ENCODE measurements at regions not wholly inside any gene's neighbourhood (a gene's known extent, or its start where the extent isn't known, plus 50 kb on each side); places are given as distances from the start of the nearest gene placed in this dataset.

- BruUV-seq (replicated peaks) = no TSS peak
- Histone ChIP-seq H3K4me3 (replicated peaks in 1 of 3; ENCODE audit: insufficient read depth in 1 of 3, low read depth in 2 of 3, low read length in 3 of 3) (no peak overlapping the region), H3K27me3 (ENCODE audit: control insufficient read depth in 1 of 2, insufficient read depth in 2 of 2, low read length in 2 of 2) (no peaks in the 10 kb centered on the region), H3K4me1 (ENCODE audit: insufficient read depth, low read length) (no peaks in the 10 kb centered on the region), H4K20me1 (ENCODE audit: insufficient read depth, low read length) (no peaks in the 10 kb centered on the region), H3K9ac (ENCODE audit: insufficient read depth, low read depth, low read length) (no peak overlapping the region), H3K36me3 (replicated peaks in 1 of 2; ENCODE audit: control insufficient read depth in 1 of 2, insufficient read depth in 2 of 2, low read length in 2 of 2) (no peaks in the 10 kb centered on the region), H3K9me3 (ENCODE audit: low read length) (peaks cover 9% of the 10 kb centered on the region; the same call in 1 of the 2 replicates), H2AFZ (ENCODE audit: low read length) (no peak overlapping the region), H3K4me2 (ENCODE audit: low read depth, low read length) (no peak overlapping the region), H3K79me2 (ENCODE audit: insufficient read depth, low read length) (no peaks in the 10 kb centered on the region), H3K27ac (ENCODE audit: extremely low read length, insufficient read depth, low read length) (no peak overlapping the region)
- in situ Hi-C loops (cut with HindIII; ENCODE audit: extremely low pct_ligation_motif_present, low pct_unique_long_range_greater_than_20kb) (no loop called here), intact Hi-C loops (cut with micrococcal nuclease; ENCODE audit: unreplicated experiment) (no loop called here)
- POLR2A ChIA-PET = no interaction called here
- CTCF ChIA-PET (ENCODE audit: low intra/inter-chr PET ratio, low total read pairs) = no interaction called here
- no peak for ATAC-seq
- FAIRE-seq = no peak
- DNase-seq (ENCODE audit: low spot score) = no peak
- WGBS (ENCODE audit: low lambda C conversion rate) = 20% methylated on average over 7 of the region's 7 CpGs
- TF ChIP-seq ZKSCAN8 (CRISPR knock-in tag; IDR thresholded peaks at IDR 0.05; ENCODE audit: borderline replicate concordance) = no peak
- TF ChIP-seq ELF3 (CRISPR knock-in tag; IDR thresholded peaks at IDR 0.05) = no peak
- TF ChIP-seq PHF21A (CRISPR knock-in tag; IDR thresholded peaks at IDR 0.05) = no peak
- TF ChIP-seq CENPT (CRISPR knock-in tag; IDR thresholded peaks at IDR 0.05; ENCODE audit: low read depth) = no peak
- no peak for TF ChIP-seq ZSCAN30 (CRISPR knock-in tag; IDR thresholded peaks at IDR 0.05)
- no peak for TF ChIP-seq USF2 (IDR thresholded peaks at IDR 0.05; ENCODE audit: low read depth, low read length)
- TF ChIP-seq USF2 (CRISPR knock-in tag; IDR thresholded peaks at IDR 0.05; ENCODE audit: borderline replicate concordance) = no peak
- TF ChIP-seq ZNF773 (CRISPR knock-in tag; IDR thresholded peaks at IDR 0.05; ENCODE audit: borderline replicate concordance) = no peak
- no peak for TF ChIP-seq TBL1XR1 (IDR thresholded peaks at IDR 0.05; ENCODE audit: borderline replicate concordance, low read length, partially characterized antibody)
- TF ChIP-seq HDAC6 (IDR thresholded peaks at IDR 0.05; ENCODE audit: low read depth, low read length) = no peak
- TF ChIP-seq GZF1 (CRISPR knock-in tag; IDR thresholded peaks at IDR 0.05) = no peak
- no peak for TF ChIP-seq ONECUT2 (CRISPR knock-in tag; IDR thresholded peaks at IDR 0.05)
- TF ChIP-seq NCOA2 (CRISPR knock-in tag; IDR thresholded peaks at IDR 0.05) = no peak
- TF ChIP-seq ATF7 (IDR thresholded peaks at IDR 0.05) = no peak
- TF ChIP-seq ATF7 (CRISPR knock-in tag; IDR thresholded peaks at IDR 0.05) = no peak
- no peak for TF ChIP-seq XRCC5 (optimal IDR thresholded peaks at IDR 0.05; ENCODE audit: low read length)
- no peak for TF ChIP-seq ZNF18 (CRISPR knock-in tag; IDR thresholded peaks at IDR 0.05; ENCODE audit: insufficient replicate concordance)
- TF ChIP-seq AKAP8 (CRISPR knock-in tag; IDR thresholded peaks at IDR 0.05) = no peak
- no peak for TF ChIP-seq ZNF746 (CRISPR knock-in tag; IDR thresholded peaks at IDR 0.05)
- TF ChIP-seq ZNF788 (CRISPR knock-in tag; IDR thresholded peaks at IDR 0.05; ENCODE audit: borderline replicate concordance) = no peak
- TF ChIP-seq ATF2 (CRISPR knock-in tag; IDR thresholded peaks at IDR 0.05) = no peak
- TF ChIP-seq CAMTA2 (CRISPR knock-in tag; IDR thresholded peaks at IDR 0.05; ENCODE audit: borderline replicate concordance) = no peak
Measured at GRCh38 chr3:5774337-5774736, 586.8 kb downstream of the EDEM1 start.
